ENCODE measurements at regions not wholly inside any gene's neighbourhood (a gene's known extent, or its start where the extent isn't known, plus 50 kb on each side); places are given as distances from the start of the nearest gene placed in this dataset.
A peak's percentile ranks its signal among the peaks of the same experiment; 100 is the strongest.
"Not testable (repeated sequence)": the region's sequence is repeated elsewhere in the genome, so short reads cannot be mapped to it uniquely, and the experiment has no call there.

DNA sequence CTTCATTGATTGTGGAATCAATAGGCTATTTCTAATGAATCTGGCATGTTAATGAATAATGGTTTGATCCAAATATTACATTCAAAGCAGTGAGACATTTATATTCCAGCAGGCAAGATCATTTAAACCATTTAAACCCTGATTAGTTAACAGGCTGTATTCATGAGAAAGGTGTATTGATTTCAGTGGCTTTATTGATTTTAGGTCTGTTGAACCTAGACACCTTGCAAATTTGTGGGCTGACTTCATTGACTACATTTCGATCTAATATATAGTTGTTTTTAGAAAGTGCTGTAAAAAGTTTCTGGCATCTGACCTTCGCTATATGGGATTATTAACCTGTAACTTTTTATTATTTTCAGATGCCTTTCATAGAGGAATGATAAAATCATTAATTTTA is 900.1 kb upstream of the CITED2 start:
- TF ChIP-seq, protein P1, sequence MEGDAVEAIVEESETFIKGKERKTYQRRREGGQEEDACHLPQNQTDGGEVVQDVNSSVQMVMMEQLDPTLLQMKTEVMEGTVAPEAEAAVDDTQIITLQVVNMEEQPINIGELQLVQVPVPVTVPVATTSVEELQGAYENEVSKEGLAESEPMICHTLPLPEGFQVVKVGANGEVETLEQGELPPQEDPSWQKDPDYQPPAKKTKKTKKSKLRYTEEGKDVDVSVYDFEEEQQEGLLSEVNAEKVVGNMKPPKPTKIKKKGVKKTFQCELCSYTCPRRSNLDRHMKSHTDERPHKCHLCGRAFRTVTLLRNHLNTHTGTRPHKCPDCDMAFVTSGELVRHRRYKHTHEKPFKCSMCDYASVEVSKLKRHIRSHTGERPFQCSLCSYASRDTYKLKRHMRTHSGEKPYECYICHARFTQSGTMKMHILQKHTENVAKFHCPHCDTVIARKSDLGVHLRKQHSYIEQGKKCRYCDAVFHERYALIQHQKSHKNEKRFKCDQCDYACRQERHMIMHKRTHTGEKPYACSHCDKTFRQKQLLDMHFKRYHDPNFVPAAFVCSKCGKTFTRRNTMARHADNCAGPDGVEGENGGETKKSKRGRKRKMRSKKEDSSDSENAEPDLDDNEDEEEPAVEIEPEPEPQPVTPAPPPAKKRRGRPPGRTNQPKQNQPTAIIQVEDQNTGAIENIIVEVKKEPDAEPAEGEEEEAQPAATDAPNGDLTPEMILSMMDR (IDR thresholded peaks at IDR 0.05; ENCODE audit: extremely low read depth, insufficient read depth, missing control alignments): no peak
- DNase-seq (ENCODE audit: low spot score): no peak
- in situ Hi-C loops (cut with MboI; ENCODE audit: low pct_unique_long_range_greater_than_20kb, low sequenced_read_pairs, unreplicated experiment): no loop called here

DNA sequence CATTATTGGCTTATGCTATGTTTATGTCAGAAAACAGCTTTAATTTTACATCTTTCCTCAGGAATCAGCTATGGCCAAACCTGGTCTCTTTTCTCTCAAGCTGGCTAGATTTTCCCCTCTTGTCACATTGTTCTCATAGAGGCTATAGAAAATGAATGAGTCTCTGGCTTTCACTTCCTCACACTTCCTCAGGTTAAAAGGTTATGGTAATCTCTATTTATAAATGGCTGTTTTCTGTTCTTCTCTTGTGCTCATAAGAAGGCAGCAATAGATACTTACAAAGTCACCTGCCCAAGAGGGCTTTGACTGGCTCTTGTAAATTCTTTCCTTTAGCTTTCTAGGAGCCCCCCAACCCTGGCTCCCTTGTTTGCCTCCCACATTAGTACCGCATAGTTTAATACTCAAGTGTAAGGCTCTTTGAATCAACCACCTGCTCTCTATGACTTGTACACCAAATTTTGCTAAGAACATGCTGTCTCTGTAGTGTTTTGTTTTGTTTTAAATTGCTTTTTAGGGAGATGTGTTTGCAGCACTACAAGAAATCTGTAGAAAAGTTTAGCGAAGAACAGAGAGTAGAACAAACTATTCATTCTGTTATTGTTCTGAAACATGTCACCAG is 897.4 kb upstream of the CITED2 start:
- DNase-seq (ENCODE audit: low spot score): peak; percentile 51
- in situ Hi-C loops (cut with MboI; ENCODE audit: low pct_unique_long_range_greater_than_20kb, low sequenced_read_pairs, unreplicated experiment): no loop called here
- TF ChIP-seq, protein P1 (IDR thresholded peaks at IDR 0.05; ENCODE audit: extremely low read depth, insufficient read depth, missing control alignments): no peak

GRCh38 chr6:140269591-140270165 is 895.2 kb upstream of the CITED2 start:
- in situ Hi-C loops (cut with MboI; ENCODE audit: low pct_unique_long_range_greater_than_20kb, low sequenced_read_pairs, unreplicated experiment): no loop called here
- DNase-seq (ENCODE audit: low spot score): no peak
- TF ChIP-seq, protein P1 (IDR thresholded peaks at IDR 0.05; ENCODE audit: extremely low read depth, insufficient read depth, missing control alignments): no peak

DNA sequence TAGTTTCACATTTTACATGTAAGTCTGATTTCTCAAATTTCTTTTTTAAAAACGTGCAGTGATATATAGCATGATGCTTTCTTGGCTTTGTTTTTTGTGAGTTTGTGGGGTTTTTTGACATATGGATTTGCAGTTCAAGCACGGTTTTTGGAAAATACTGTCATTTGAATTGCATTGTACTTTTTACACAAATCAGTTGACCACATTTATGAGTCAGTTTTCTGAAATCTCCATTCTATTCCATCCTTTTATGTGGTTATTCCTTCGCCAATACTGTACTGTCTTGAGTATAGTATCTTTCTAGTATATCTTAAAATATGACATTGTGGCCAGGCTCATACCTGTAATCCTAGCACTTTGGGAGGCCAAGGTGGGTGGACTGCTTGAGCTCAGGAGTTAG is 890.0 kb upstream of the CITED2 start:
- DNase-seq (ENCODE audit: low spot score): no peak
- TF ChIP-seq, protein P1 (IDR thresholded peaks at IDR 0.05; ENCODE audit: extremely low read depth, insufficient read depth, missing control alignments): no peak
- in situ Hi-C loops (cut with MboI; ENCODE audit: low pct_unique_long_range_greater_than_20kb, low sequenced_read_pairs, unreplicated experiment): no loop called here

DNA sequence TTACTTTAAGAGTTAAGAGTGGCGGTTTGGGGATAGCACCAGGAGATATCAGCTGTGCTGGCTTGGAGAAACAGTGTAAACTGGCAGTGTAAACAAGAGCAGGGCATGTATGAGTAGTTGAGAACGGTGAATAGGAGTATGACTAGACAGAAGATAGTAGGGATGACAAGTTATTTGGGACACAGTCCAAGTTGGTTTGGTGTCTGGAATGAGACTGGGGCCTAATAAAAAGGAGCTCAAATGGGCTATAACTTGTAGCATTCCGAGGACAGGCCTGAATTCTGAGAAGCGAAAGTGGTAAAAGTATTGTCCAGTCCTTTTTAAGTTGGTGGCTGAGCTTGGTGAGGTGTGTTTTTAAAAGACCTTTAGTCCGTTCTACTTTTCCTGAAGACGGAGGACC is 883.9 kb upstream of the CITED2 start:
- DNase-seq (ENCODE audit: low spot score); in situ Hi-C loops (cut with MboI; ENCODE audit: low pct_unique_long_range_greater_than_20kb, low sequenced_read_pairs, unreplicated experiment): not testable (repeated sequence)

GRCh38 chr6:140256248-140256647 is 881.8 kb upstream of the CITED2 start:
- DNase-seq (ENCODE audit: low spot score): no peak
- TF ChIP-seq, protein P1 (IDR thresholded peaks at IDR 0.05; ENCODE audit: extremely low read depth, insufficient read depth, missing control alignments): no peak
- in situ Hi-C loops (cut with MboI; ENCODE audit: low pct_unique_long_range_greater_than_20kb, low sequenced_read_pairs, unreplicated experiment): no loop called here

- TF ChIP-seq, protein P1 (IDR thresholded peaks at IDR 0.05; ENCODE audit: extremely low read depth, insufficient read depth, missing control alignments): no peak
- no peak for DNase-seq (ENCODE audit: low spot score)
- in situ Hi-C loops (cut with MboI; ENCODE audit: low pct_unique_long_range_greater_than_20kb, low sequenced_read_pairs, unreplicated experiment): no loop called here
These were observed 878.6 kb upstream of the CITED2 start for GRCh38 chr6:140253096-140253495.
